Calu3 (cell line): ENCODE measurements at regions not wholly inside any gene's neighbourhood (a gene's known extent, or its start where the extent isn't known, plus 50 kb on each side); places are given as distances from the start of the nearest gene placed in this dataset.

Source experiments
- BruUV-seq: library from RNA; stranded (reverse); fragments of 400-500 nt; replicated peaks from 2 replicates; lab custom pipeline; 2021; lab: Mats Ljungman, UMichigan
- CTCF ChIA-PET: fragments of 300-600 bp; sonication (Branson Sonifier 250); formaldehyde crosslinking; loops from one replicate; lab custom pipeline; 2022; ENCODE audit warnings: antibody characterized with exemption; lab: Charles Lee
- DNase-seq: peaks from one replicate; pipeline ENCODE4 v3.0.0; 2022
- H3K27ac Mint-ChIP-seq: one replicate; pipeline ENCODE4 v1.8.0; 2022; ENCODE audit warnings: mixed read lengths; ENCODE audit not compliant: unreplicated experiment
- H3K27me3 Mint-ChIP-seq: one replicate; pipeline ENCODE4 v1.8.0; 2022; ENCODE audit warnings: mixed read lengths; ENCODE audit not compliant: unreplicated experiment
- H3K36me3 Mint-ChIP-seq: one replicate; pipeline ENCODE4 v1.8.0; 2022; ENCODE audit warnings: mild to moderate bottlenecking, moderate library complexity, mixed read lengths; ENCODE audit not compliant: insufficient read depth, unreplicated experiment
- H3K4me1 Mint-ChIP-seq: one replicate; pipeline ENCODE4 v1.8.0; 2022; ENCODE audit warnings: mild to moderate bottlenecking, low read depth, mixed read lengths; ENCODE audit not compliant: unreplicated experiment
- H3K4me3 Mint-ChIP-seq: one replicate; pipeline ENCODE4 v1.8.0; 2022; ENCODE audit warnings: mild to moderate bottlenecking, low read depth, moderate library complexity, mixed read lengths; ENCODE audit not compliant: unreplicated experiment
- H3K9me3 Mint-ChIP-seq: one replicate; pipeline ENCODE4 v1.8.0; 2022; ENCODE audit warnings: low read depth, mixed read lengths; ENCODE audit not compliant: unreplicated experiment
- CTCF ChIP-seq: fragments of 200-600 bp; IDR thresholded peaks from one replicate; pipeline ENCODE4 v1.8.0; 2022; ENCODE audit warnings: antibody characterized with exemption; ENCODE audit not compliant: unreplicated experiment
- intact Hi-C: fragments of 100-400 bp; cut with micrococcal nuclease; formaldehyde crosslinking; loops from one replicate; pipeline ENCODE4 v1.10.0; 2022; ENCODE audit not compliant: unreplicated experiment

- CTCF ChIA-PET: no interaction called here
- no peaks in the 10 kb centered on the region for H3K4me1 Mint-ChIP-seq
- H3K4me3 Mint-ChIP-seq: no peak overlapping the region
- H3K27me3 Mint-ChIP-seq: peaks cover 7% of the 10 kb centered on the region
- H3K27ac Mint-ChIP-seq: no peak overlapping the region
- no peak for TF ChIP-seq CTCF
- intact Hi-C loops: no loop called here
- H3K36me3 Mint-ChIP-seq: no peaks in the 10 kb centered on the region
- DNase-seq: no peak
- no TSS peak for BruUV-seq
- H3K9me3 Mint-ChIP-seq: peaks cover 29% of the 10 kb centered on the region
These were observed 121.6 kb upstream of the ALKAL2 start for GRCh38 chr2:409523-409922.

DNA sequence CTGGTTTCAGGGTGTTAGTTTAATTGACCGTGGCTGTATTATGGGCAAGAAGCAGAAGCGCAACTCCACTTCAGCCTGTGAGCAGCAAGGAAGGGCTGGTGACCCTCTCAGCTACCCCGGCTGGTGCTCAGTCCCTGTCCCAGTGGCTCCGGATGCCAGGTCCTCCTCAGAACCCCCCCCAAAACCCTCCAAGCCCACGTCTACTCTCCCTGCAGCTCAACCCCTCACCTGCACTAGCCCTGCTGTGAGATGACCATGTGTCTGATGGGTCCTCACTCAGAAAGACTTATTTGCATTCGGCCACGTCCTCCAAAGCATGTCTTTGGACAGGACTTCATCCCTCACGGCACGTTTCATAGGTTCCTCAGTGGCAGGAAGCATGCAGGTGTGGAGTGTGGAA, 119.7 kb upstream of the ALKAL2 start:
- peaks cover 25% of the 10 kb centered on the region for H3K9me3 Mint-ChIP-seq
- no TSS peak for BruUV-seq
- no peak overlapping the region for H3K4me3 Mint-ChIP-seq
- H3K27ac Mint-ChIP-seq: no peak overlapping the region
- DNase-seq: no peak
- no peaks in the 10 kb centered on the region for H3K36me3 Mint-ChIP-seq
- TF ChIP-seq CTCF: no peak
- H3K4me1 Mint-ChIP-seq: no peaks in the 10 kb centered on the region
- H3K27me3 Mint-ChIP-seq: peaks cover 7% of the 10 kb centered on the region
- intact Hi-C loops: no loop called here
- CTCF ChIA-PET: no interaction called here

GRCh38 chr2:406876-407275, 119.0 kb upstream of the ALKAL2 start:
- TF ChIP-seq CTCF: no peak
- Mint-ChIP-seq H3K27ac (no peak overlapping the region), H3K27me3 (peaks cover 7% of the 10 kb centered on the region), H3K9me3 (peaks cover 21% of the 10 kb centered on the region), H3K4me3 (no peak overlapping the region), H3K4me1 (no peaks in the 10 kb centered on the region), H3K36me3 (no peaks in the 10 kb centered on the region)
- CTCF ChIA-PET: no interaction called here
- no peak for DNase-seq
- intact Hi-C loops: no loop called here
- no TSS peak for BruUV-seq

GRCh38 chr2:406231-406630, 118.3 kb upstream of the ALKAL2 start:
- Mint-ChIP-seq H3K36me3 (no peaks in the 10 kb centered on the region), H3K27me3 (peaks cover 7% of the 10 kb centered on the region), H3K9me3 (peaks cover 20% of the 10 kb centered on the region), H3K4me1 (no peaks in the 10 kb centered on the region), H3K4me3 (no peak overlapping the region), H3K27ac (no peak overlapping the region)
- BruUV-seq: no TSS peak
- DNase-seq: no peak
- intact Hi-C loops: no loop called here
- CTCF ChIA-PET: no interaction called here
- TF ChIP-seq CTCF: no peak
